GM23338 (cell line): ENCODE measurements at regions not wholly inside any gene's neighbourhood (a gene's known extent, or its start where the extent isn't known, plus 50 kb on each side); places are given as distances from the start of the nearest gene placed in this dataset.

Experiments used
- ATAC-seq: fragments of 200-7000 bp; cut with Tn5 transposase; 3 replicates; pipeline ENCODE4 v1.9.1; 2020
- DNase-seq: peaks from one replicate; pipeline ENCODE4 v3.0.0-alpha.2; 2015; ENCODE audit warnings: low spot score
- H2AFZ ChIP-seq: fragments of 200-600 bp; sonication (generic); 2 replicates; pipeline ENCODE4 v1.8.0; 2016; ENCODE audit warnings: antibody characterized with exemption, mild to moderate bottlenecking, moderate library complexity
- H3F3A ChIP-seq: fragments of 200-600 bp; sonication (generic); replicated peaks from 2 replicates; pipeline ENCODE4 v1.8.0; 2017; ENCODE audit warnings: antibody characterized with exemption, mixed run types, low read depth
- H3K27ac ChIP-seq: fragments of 200-600 bp; sonication (generic); 2 replicates; pipeline ENCODE4 v1.6.1; 2016; ENCODE audit warnings: low read depth
- H3K27me3 ChIP-seq: fragments of 200-600 bp; sonication (generic); 2 replicates; pipeline ENCODE4 v1.8.0; 2016; ENCODE audit warnings: mild to moderate bottlenecking, mixed run types, moderate library complexity; ENCODE audit not compliant: insufficient read depth
- H3K36me3 ChIP-seq: fragments of 200-600 bp; sonication (generic); 2 replicates; pipeline ENCODE4 v1.8.0; 2016; ENCODE audit warnings: mild to moderate bottlenecking; ENCODE audit not compliant: insufficient read depth
- H3K4me1 ChIP-seq: fragments of 200-600 bp; sonication (generic); 2 replicates; pipeline ENCODE4 v1.8.0; 2016; ENCODE audit warnings: mild to moderate bottlenecking, moderate library complexity; ENCODE audit not compliant: insufficient read depth
- H3K4me2 ChIP-seq: fragments of 200-600 bp; sonication (generic); 2 replicates; pipeline ENCODE4 v1.7.1; 2017; ENCODE audit warnings: mixed run types
- H3K4me3 ChIP-seq: fragments of 200-600 bp; sonication (generic); 2 replicates; pipeline ENCODE4 v1.6.1; 2016; ENCODE audit warnings: mixed run types
- H3K79me2 ChIP-seq: fragments of 200-600 bp; sonication (generic); replicated peaks from 2 replicates; pipeline ENCODE4 v1.8.0; 2017; ENCODE audit warnings: mild to moderate bottlenecking; ENCODE audit not compliant: insufficient read depth
- H3K9me2 ChIP-seq: fragments of 200-600 bp; sonication (generic); 2 replicates; pipeline ENCODE4 v1.8.0; 2017; ENCODE audit not compliant: insufficient read depth
- H4K20me1 ChIP-seq: fragments of 200-600 bp; sonication (generic); replicated peaks from 2 replicates; pipeline ENCODE4 v1.8.0; 2017; ENCODE audit warnings: mild to moderate bottlenecking; ENCODE audit not compliant: insufficient read depth
- H3K27ac Mint-ChIP-seq: 2 replicates; pipeline ENCODE4 v1.8.0; 2020; ENCODE audit warnings: inconsistent platforms, mild to moderate bottlenecking, moderate library complexity, mixed read lengths
- H3K27me3 Mint-ChIP-seq: 3 replicates; pipeline ENCODE4 v1.8.0; 2022; ENCODE audit warnings: low read depth, mild to moderate bottlenecking, moderate library complexity, mixed read lengths, inconsistent platforms; ENCODE audit not compliant: insufficient read depth, poor library complexity
- H3K36me3 Mint-ChIP-seq: 3 replicates; pipeline ENCODE4 v1.8.0; 2021; ENCODE audit warnings: low read depth, mild to moderate bottlenecking, inconsistent platforms, moderate library complexity, mixed read lengths
- H3K4me1 Mint-ChIP-seq: 3 replicates; pipeline ENCODE4 v1.8.0; 2020; ENCODE audit warnings: mild to moderate bottlenecking, inconsistent platforms, mixed read lengths
- H3K4me3 Mint-ChIP-seq: 3 replicates; pipeline ENCODE4 v1.8.0; 2021; ENCODE audit warnings: moderate library complexity, mild to moderate bottlenecking, inconsistent platforms, mixed read lengths
- H3K9me3 Mint-ChIP-seq: 3 replicates; pipeline ENCODE4 v1.8.0; 2020; ENCODE audit warnings: moderate library complexity, mild to moderate bottlenecking, inconsistent platforms, mixed read lengths
- CREB1 ChIP-seq: fragments of 250-450 bp; sonication (Bioruptor Pico); IDR thresholded peaks from 2 replicates; pipeline ENCODE4 v1.5.0; 2020; ENCODE audit warnings: low read depth, mild to moderate bottlenecking, moderate library complexity
- EZH2 ChIP-seq: fragments of 200-600 bp; sonication (generic); IDR thresholded peaks from one replicate; pipeline ENCODE4 v1.8.0; 2017; ENCODE audit warnings: antibody characterized with exemption, mild to moderate bottlenecking, low read depth; ENCODE audit not compliant: unreplicated experiment
- EZH2phosphoT487 ChIP-seq: fragments of 200-600 bp; sonication (generic); IDR thresholded peaks from one replicate; pipeline ENCODE4 v1.8.1; 2018; ENCODE audit warnings: antibody characterized with exemption; ENCODE audit not compliant: unreplicated experiment
- JUNB ChIP-seq: IDR thresholded peaks from one replicate; pipeline ENCODE4 v1.6.1; 2016; ENCODE audit warnings: antibody characterized with exemption; ENCODE audit not compliant: unreplicated experiment
- NANOG ChIP-seq: IDR thresholded peaks from 2 replicates; pipeline ENCODE4 v1.6.1; 2016; ENCODE audit warnings: antibody characterized with exemption, borderline replicate concordance
- POLR2AphosphoS5 ChIP-seq: IDR thresholded peaks from 2 replicates; pipeline ENCODE4 v1.6.1; 2016; ENCODE audit warnings: antibody characterized with exemption, low read depth
- STAT1 ChIP-seq: IDR thresholded peaks from one replicate; pipeline ENCODE4 v1.6.1; 2016; ENCODE audit warnings: antibody characterized with exemption; ENCODE audit not compliant: unreplicated experiment
- ZNF114 ChIP-seq: fragments of 250-450 bp; sonication (Bioruptor Pico); IDR thresholded peaks from 2 replicates; pipeline ENCODE4 v1.5.0; 2020; ENCODE audit warnings: mild to moderate bottlenecking, moderate library complexity
- ZNF331 ChIP-seq: fragments of 250-450 bp; sonication (Bioruptor Pico); IDR thresholded peaks from 2 replicates; pipeline ENCODE4 v1.5.0; 2020; ENCODE audit warnings: low read depth, mild to moderate bottlenecking, moderate library complexity
- TF ChIP-seq, protein P1 (sequence below): fragments of 250-450 bp; sonication (Bioruptor Pico); IDR thresholded peaks from 2 replicates; pipeline ENCODE4 v1.5.0; 2020; ENCODE audit warnings: mild to moderate bottlenecking, moderate library complexity
- TF ChIP-seq, protein P2 (sequence below): IDR thresholded peaks from one replicate; pipeline ENCODE4 v1.6.1; 2018; ENCODE audit warnings: antibody characterized with exemption; ENCODE audit not compliant: unreplicated experiment
- TF ChIP-seq, protein P3 (sequence below): IDR thresholded peaks from 2 replicates; pipeline ENCODE4 v1.6.1; 2016; ENCODE audit warnings: antibody characterized with exemption
- TF ChIP-seq, protein P4 (sequence below), 2 experiments: fragments of 200-600 bp in 1 of 2; sonication (generic) in 1 of 2; conservative IDR thresholded peaks; 2 replicates each; pipeline versions ENCODE4 v1.5.1 to v1.6.1; 2016 to 2017; ENCODE audit warnings: antibody characterized with exemption in 2 of 2, low read depth in 2 of 2, mild to moderate bottlenecking in 2 of 2, moderate library complexity in 1 of 2

DNA sequence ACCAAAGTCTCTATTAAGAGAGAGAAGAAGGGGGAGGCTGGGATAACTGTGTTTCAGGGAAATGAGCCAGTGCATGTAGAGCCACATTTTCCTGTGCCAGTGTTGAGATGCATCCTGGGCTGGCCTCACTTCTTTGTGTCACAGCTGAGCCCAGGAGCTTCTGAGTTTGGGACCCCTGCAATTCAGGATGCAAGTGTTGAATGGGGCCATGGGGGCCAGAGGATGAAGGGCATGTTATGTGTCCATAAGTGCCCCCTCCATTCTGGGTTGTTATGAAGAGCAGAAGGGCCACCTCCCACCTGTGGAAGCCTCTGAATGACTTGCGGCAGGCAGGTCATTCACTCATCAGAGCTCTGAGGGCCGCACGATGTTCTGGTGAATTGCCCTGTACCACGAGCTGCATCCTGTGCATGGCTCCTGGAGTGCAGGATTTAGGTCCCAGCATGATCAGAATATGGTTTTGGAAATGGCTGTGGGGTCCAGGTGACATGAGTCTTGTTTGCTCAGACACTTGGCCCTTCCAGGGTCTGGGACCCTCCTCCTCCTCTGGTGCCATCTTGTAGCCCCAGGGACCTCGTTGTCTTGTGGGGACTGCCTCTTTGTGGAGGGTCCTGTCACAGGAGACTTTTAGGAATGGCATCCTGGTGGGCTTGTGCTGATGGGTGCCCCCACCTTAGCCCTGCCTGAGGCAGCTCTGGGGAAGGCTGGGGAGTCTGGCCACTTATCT is 115.4 kb upstream of the PITX1 start:
- H3K4me2 ChIP-seq, result no peak overlapping the region
- DNase-seq (no peak), ATAC-seq (no peak)
- no peak overlapping the region for H2AFZ ChIP-seq
- no peak overlapping the region for H3K27ac ChIP-seq
- H3K27me3 ChIP-seq, result no peaks in the 10 kb centered on the region
- H3K36me3 ChIP-seq, result no peaks in the 10 kb centered on the region
- Mint-ChIP-seq H3K36me3 (no peaks in the 10 kb centered on the region), H3K4me3 (no peak overlapping the region), H3K9me3 (peaks cover 10% of the 10 kb centered on the region), H3K27ac (no peak overlapping the region), H3K27me3 (peaks cover 3% of the 10 kb centered on the region), H3K4me1 (peaks cover 12% of the 10 kb centered on the region)
- H3K79me2 ChIP-seq, result no peaks in the 10 kb centered on the region
- peaks cover 14% of the 10 kb centered on the region; the same call in 1 of the 2 replicates for H3K9me2 ChIP-seq
- no peak overlapping the region for H3K4me3 ChIP-seq
- H4K20me1 ChIP-seq, result no peaks in the 10 kb centered on the region
- 0 out of 2 replicates have a peak, but pooled peaks cover 4% of the 10 kb centered on the region for H3K4me1 ChIP-seq
- TF ChIP-seq, protein P1, sequence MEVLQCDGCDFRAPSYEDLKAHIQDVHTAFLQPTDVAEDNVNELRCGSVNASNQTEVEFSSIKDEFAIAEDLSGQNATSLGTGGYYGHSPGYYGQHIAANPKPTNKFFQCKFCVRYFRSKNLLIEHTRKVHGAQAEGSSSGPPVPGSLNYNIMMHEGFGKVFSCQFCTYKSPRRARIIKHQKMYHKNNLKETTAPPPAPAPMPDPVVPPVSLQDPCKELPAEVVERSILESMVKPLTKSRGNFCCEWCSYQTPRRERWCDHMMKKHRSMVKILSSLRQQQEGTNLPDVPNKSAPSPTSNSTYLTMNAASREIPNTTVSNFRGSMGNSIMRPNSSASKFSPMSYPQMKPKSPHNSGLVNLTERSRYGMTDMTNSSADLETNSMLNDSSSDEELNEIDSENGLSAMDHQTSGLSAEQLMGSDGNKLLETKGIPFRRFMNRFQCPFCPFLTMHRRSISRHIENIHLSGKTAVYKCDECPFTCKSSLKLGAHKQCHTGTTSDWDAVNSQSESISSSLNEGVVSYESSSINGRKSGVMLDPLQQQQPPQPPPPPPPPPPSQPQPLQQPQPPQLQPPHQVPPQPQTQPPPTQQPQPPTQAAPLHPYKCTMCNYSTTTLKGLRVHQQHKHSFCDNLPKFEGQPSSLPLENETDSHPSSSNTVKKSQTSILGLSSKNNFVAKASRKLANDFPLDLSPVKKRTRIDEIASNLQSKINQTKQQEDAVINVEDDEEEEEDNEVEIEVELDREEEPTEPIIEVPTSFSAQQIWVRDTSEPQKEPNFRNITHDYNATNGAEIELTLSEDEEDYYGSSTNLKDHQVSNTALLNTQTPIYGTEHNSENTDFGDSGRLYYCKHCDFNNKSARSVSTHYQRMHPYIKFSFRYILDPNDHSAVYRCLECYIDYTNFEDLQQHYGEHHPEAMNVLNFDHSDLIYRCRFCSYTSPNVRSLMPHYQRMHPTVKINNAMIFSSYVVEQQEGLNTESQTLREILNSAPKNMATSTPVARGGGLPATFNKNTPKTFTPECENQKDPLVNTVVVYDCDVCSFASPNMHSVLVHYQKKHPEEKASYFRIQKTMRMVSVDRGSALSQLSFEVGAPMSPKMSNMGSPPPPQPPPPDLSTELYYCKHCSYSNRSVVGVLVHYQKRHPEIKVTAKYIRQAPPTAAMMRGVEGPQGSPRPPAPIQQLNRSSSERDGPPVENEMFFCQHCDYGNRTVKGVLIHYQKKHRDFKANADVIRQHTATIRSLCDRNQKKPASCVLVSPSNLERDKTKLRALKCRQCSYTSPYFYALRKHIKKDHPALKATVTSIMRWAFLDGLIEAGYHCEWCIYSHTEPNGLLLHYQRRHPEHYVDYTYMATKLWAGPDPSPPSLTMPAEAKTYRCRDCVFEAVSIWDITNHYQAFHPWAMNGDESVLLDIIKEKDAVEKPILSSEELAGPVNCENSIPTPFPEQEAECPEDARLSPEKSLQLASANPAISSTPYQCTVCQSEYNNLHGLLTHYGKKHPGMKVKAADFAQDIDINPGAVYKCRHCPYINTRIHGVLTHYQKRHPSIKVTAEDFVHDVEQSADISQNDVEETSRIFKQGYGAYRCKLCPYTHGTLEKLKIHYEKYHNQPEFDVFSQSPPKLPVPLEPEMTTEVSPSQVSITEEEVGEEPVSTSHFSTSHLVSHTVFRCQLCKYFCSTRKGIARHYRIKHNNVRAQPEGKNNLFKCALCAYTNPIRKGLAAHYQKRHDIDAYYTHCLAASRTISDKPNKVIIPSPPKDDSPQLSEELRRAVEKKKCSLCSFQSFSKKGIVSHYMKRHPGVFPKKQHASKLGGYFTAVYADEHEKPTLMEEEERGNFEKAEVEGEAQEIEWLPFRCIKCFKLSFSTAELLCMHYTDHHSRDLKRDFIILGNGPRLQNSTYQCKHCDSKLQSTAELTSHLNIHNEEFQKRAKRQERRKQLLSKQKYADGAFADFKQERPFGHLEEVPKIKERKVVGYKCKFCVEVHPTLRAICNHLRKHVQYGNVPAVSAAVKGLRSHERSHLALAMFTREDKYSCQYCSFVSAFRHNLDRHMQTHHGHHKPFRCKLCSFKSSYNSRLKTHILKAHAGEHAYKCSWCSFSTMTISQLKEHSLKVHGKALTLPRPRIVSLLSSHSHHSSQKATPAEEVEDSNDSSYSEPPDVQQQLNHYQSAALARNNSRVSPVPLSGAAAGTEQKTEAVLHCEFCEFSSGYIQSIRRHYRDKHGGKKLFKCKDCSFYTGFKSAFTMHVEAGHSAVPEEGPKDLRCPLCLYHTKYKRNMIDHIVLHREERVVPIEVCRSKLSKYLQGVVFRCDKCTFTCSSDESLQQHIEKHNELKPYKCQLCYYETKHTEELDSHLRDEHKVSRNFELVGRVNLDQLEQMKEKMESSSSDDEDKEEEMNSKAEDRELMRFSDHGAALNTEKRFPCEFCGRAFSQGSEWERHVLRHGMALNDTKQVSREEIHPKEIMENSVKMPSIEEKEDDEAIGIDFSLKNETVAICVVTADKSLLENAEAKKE, result no peak
- TF ChIP-seq NANOG, result no peak
- TF ChIP-seq, protein P2, sequence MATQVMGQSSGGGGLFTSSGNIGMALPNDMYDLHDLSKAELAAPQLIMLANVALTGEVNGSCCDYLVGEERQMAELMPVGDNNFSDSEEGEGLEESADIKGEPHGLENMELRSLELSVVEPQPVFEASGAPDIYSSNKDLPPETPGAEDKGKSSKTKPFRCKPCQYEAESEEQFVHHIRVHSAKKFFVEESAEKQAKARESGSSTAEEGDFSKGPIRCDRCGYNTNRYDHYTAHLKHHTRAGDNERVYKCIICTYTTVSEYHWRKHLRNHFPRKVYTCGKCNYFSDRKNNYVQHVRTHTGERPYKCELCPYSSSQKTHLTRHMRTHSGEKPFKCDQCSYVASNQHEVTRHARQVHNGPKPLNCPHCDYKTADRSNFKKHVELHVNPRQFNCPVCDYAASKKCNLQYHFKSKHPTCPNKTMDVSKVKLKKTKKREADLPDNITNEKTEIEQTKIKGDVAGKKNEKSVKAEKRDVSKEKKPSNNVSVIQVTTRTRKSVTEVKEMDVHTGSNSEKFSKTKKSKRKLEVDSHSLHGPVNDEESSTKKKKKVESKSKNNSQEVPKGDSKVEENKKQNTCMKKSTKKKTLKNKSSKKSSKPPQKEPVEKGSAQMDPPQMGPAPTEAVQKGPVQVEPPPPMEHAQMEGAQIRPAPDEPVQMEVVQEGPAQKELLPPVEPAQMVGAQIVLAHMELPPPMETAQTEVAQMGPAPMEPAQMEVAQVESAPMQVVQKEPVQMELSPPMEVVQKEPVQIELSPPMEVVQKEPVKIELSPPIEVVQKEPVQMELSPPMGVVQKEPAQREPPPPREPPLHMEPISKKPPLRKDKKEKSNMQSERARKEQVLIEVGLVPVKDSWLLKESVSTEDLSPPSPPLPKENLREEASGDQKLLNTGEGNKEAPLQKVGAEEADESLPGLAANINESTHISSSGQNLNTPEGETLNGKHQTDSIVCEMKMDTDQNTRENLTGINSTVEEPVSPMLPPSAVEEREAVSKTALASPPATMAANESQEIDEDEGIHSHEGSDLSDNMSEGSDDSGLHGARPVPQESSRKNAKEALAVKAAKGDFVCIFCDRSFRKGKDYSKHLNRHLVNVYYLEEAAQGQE, result no peak
- no peak for TF ChIP-seq POLR2AphosphoS5
- TF ChIP-seq ZNF331 (CRISPR knock-in tag), result no peak
- TF ChIP-seq STAT1, result no peak
- no peak for TF ChIP-seq JUNB
- no peak for TF ChIP-seq CREB1 (CRISPR knock-in tag)
- TF ChIP-seq, protein P3, sequence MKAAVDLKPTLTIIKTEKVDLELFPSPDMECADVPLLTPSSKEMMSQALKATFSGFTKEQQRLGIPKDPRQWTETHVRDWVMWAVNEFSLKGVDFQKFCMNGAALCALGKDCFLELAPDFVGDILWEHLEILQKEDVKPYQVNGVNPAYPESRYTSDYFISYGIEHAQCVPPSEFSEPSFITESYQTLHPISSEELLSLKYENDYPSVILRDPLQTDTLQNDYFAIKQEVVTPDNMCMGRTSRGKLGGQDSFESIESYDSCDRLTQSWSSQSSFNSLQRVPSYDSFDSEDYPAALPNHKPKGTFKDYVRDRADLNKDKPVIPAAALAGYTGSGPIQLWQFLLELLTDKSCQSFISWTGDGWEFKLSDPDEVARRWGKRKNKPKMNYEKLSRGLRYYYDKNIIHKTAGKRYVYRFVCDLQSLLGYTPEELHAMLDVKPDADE, result no peak
- TF ChIP-seq, protein P4, sequence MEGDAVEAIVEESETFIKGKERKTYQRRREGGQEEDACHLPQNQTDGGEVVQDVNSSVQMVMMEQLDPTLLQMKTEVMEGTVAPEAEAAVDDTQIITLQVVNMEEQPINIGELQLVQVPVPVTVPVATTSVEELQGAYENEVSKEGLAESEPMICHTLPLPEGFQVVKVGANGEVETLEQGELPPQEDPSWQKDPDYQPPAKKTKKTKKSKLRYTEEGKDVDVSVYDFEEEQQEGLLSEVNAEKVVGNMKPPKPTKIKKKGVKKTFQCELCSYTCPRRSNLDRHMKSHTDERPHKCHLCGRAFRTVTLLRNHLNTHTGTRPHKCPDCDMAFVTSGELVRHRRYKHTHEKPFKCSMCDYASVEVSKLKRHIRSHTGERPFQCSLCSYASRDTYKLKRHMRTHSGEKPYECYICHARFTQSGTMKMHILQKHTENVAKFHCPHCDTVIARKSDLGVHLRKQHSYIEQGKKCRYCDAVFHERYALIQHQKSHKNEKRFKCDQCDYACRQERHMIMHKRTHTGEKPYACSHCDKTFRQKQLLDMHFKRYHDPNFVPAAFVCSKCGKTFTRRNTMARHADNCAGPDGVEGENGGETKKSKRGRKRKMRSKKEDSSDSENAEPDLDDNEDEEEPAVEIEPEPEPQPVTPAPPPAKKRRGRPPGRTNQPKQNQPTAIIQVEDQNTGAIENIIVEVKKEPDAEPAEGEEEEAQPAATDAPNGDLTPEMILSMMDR (conservative IDR thresholded peaks at IDR 0.05; ENCODE audit: low read depth in 2 of 2), result no peak
- TF ChIP-seq EZH2phosphoT487, result no peak
- TF ChIP-seq ZNF114, result no peak
- no peak for TF ChIP-seq EZH2
- no peaks in the 10 kb centered on the region for H3F3A ChIP-seq
